GM20000 (cell line): ENCODE measurements at regions not wholly inside any gene's neighbourhood (a gene's known extent, or its start where the extent isn't known, plus 50 kb on each side); places are given as distances from the start of the nearest gene placed in this dataset.
"Not testable (repeated sequence)": the region's sequence is repeated elsewhere in the genome, so short reads cannot be mapped to it uniquely, and the experiment has no call there.

Experiments used
- DNase-seq: peaks from one replicate; pipeline ENCODE4 v3.0.0; 2012; ENCODE audit warnings: low spot score
- CTCF ChIP-seq: IDR thresholded peaks from 2 replicates; pipeline ENCODE4 v1.5.1; 2012; ENCODE audit warnings: mild to moderate bottlenecking, control low read depth; ENCODE audit errors: extremely low read depth, missing control alignments

- DNase-seq, result not testable (repeated sequence)
Observed at GRCh38 chr4:86413426-86413825, 53.6 kb upstream of the MAPK10 start.

GRCh38 chr4:86414686-86415085 lies 54.8 kb upstream of the MAPK10 start:
- no peak for TF ChIP-seq CTCF
- no peak for DNase-seq

- TF ChIP-seq CTCF, result no peak
- DNase-seq, result no peak
Observed at GRCh38 chr4:86416081-86416480, 56.2 kb upstream of the MAPK10 start.

GRCh38 chr4:86421461-86421860 lies 61.6 kb upstream of the MAPK10 start:
- no peak for TF ChIP-seq CTCF
- DNase-seq, result no peak

- no peak for DNase-seq
- TF ChIP-seq CTCF, result no peak
Observed at GRCh38 chr4:86431543-86432116, 71.8 kb upstream of the MAPK10 start.

- DNase-seq, result no peak
- TF ChIP-seq CTCF, result no peak
Observed at GRCh38 chr4:86432559-86433134, 72.8 kb upstream of the MAPK10 start.

- DNase-seq, result no peak
- no peak for TF ChIP-seq CTCF
Observed at GRCh38 chr4:86439293-86439692, 79.4 kb upstream of the MAPK10 start.
